CD14-positive monocyte (primary cell): ENCODE measurements at regions not wholly inside any gene's neighbourhood (a gene's known extent, or its start where the extent isn't known, plus 50 kb on each side); places are given as distances from the start of the nearest gene placed in this dataset.

Source experiments
- DNase-seq, 3 donors: peaks; one replicate each; pipeline ENCODE4 v3.0.0-alpha.2; 2011 to 2022
- H2AFZ ChIP-seq: 2 replicates; pipeline ENCODE4 v1.6.0; 2012; ENCODE audit warnings: mild to moderate bottlenecking, low read depth, low read length, inconsistent platforms; ENCODE audit not compliant: insufficient read depth, poor library complexity, severe bottlenecking
- H3K27ac ChIP-seq, 2 donors: 1 replicate in 1 of 2; 2 replicates in 1 of 2; pipeline ENCODE4 v1.5.1; 2012 to 2013; ENCODE audit warnings: low read length in 2 of 2, control low read depth in 1 of 2, inconsistent platforms in 1 of 2, low read depth in 1 of 2, mild to moderate bottlenecking in 1 of 2
- H3K27me3 ChIP-seq, 2 donors: one replicate each; pipeline versions ENCODE4 v1.6.0 to v1.6.1; 2011 to 2013; ENCODE audit warnings: low read length in 2 of 2; ENCODE audit not compliant: control insufficient read depth in 2 of 2, insufficient read depth in 2 of 2
- H3K36me3 ChIP-seq, 2 donors: replicated peaks in 1 of 2; 1 replicate in 1 of 2; 2 replicates in 1 of 2; pipeline versions ENCODE4 v1.5.1 to v1.6.1; 2012 to 2013; ENCODE audit warnings: low read length in 2 of 2, control low read depth in 1 of 2, inconsistent platforms in 1 of 2, mild to moderate bottlenecking in 1 of 2; ENCODE audit not compliant: insufficient read depth in 2 of 2, control insufficient read depth in 1 of 2
- H3K4me1 ChIP-seq, 2 donors: 1 replicate in 1 of 2; 2 replicates in 1 of 2; pipeline versions ENCODE4 v1.5.1 to v1.6.1; 2012 to 2013; ENCODE audit warnings: low read length in 2 of 2, control low read depth in 1 of 2, inconsistent platforms in 1 of 2, mild to moderate bottlenecking in 1 of 2, moderate library complexity in 1 of 2; ENCODE audit not compliant: insufficient read depth in 2 of 2, control insufficient read depth in 1 of 2
- H3K4me2 ChIP-seq: replicated peaks from 2 replicates; pipeline ENCODE3; 2012; ENCODE audit warnings: low read length, moderate library complexity, mild to moderate bottlenecking; ENCODE audit not compliant: poor library complexity, severe bottlenecking; ENCODE audit errors: extremely low read depth
- H3K4me3 ChIP-seq, 3 experiments: fragments of 200-600 bp in 1 of 3; sonication (generic) in 1 of 3; replicated peaks in 1 of 3; 1 replicate in 2 of 3; 2 replicates in 1 of 3; pipeline ENCODE4 v1.5.1; 2011 to 2013; ENCODE audit warnings: low read length in 3 of 3, mild to moderate bottlenecking in 3 of 3, control low read depth in 2 of 3, low read depth in 2 of 3, inconsistent platforms in 1 of 3, moderate library complexity in 1 of 3
- H3K79me2 ChIP-seq: 2 replicates; pipeline ENCODE4 v1.6.0; 2012; ENCODE audit warnings: mild to moderate bottlenecking, control low read depth, inconsistent platforms, low read length, moderate library complexity; ENCODE audit not compliant: insufficient read depth
- H3K9ac ChIP-seq: 2 replicates; pipeline ENCODE4 v1.6.0; 2017; ENCODE audit warnings: low read length, mild to moderate bottlenecking; ENCODE audit not compliant: insufficient read depth, poor library complexity, severe bottlenecking
- H3K9me3 ChIP-seq, 2 donors: replicated peaks in 1 of 2; 1 replicate in 1 of 2; 2 replicates in 1 of 2; pipeline versions ENCODE4 v1.5.1 to v1.6.1; 2012 to 2013; ENCODE audit warnings: low read length in 2 of 2, control low read depth in 1 of 2; ENCODE audit not compliant: control insufficient read depth in 1 of 2, insufficient read depth in 1 of 2
- H4K20me1 ChIP-seq: 2 replicates; pipeline ENCODE4 v1.6.0; 2012; ENCODE audit warnings: mild to moderate bottlenecking, low read length, control low read depth, moderate library complexity; ENCODE audit not compliant: insufficient read depth
- H3K27ac Mint-ChIP-seq, 7 donors: one replicate each; pipeline ENCODE4 v1.8.0; 2020; ENCODE audit warnings: mild to moderate bottlenecking in 7 of 7, mixed read lengths in 7 of 7, moderate library complexity in 6 of 7, inconsistent platforms in 2 of 7
- H3K27me3 Mint-ChIP-seq, 3 donors: one replicate each; pipeline ENCODE4 v1.8.0; 2021 to 2022; ENCODE audit warnings: low read depth in 3 of 3, mild to moderate bottlenecking in 3 of 3, mixed read lengths in 3 of 3, moderate library complexity in 3 of 3, inconsistent platforms in 1 of 3
- H3K36me3 Mint-ChIP-seq, 2 donors: one replicate each; pipeline ENCODE4 v1.8.0; 2020; ENCODE audit warnings: mixed read lengths in 2 of 2, inconsistent platforms in 1 of 2, mild to moderate bottlenecking in 1 of 2
- H3K4me1 Mint-ChIP-seq: one replicate; pipeline ENCODE4 v1.8.0; 2020; ENCODE audit warnings: mild to moderate bottlenecking, mixed read lengths
- H3K4me3 Mint-ChIP-seq, 2 donors: one replicate each; pipeline ENCODE4 v1.8.0; 2020; ENCODE audit warnings: mild to moderate bottlenecking in 2 of 2, mixed read lengths in 2 of 2, moderate library complexity in 1 of 2
- H3K9me3 Mint-ChIP-seq, 7 donors: one replicate each; pipeline ENCODE4 v1.8.0; 2020 to 2022; ENCODE audit warnings: mixed read lengths in 7 of 7, mild to moderate bottlenecking in 6 of 7, moderate library complexity in 6 of 7, inconsistent platforms in 2 of 7
- CTCF ChIP-seq: fragments of 200-600 bp; IDR thresholded peaks from one replicate; pipeline ENCODE4 v1.8.0; 2022; ENCODE audit warnings: antibody characterized with exemption, mild to moderate bottlenecking
- WGBS: methylation state at CpG from one replicate; pipeline ENCODE4 v1.1.5; 2013; ENCODE audit warnings: missing lambda C conversion rate; ENCODE audit not compliant: insufficient coverage; 5-methylcytosine and 5-hydroxymethylcytosine counted together
- intact Hi-C, 2 donors: fragments of 100-400 bp; cut with micrococcal nuclease; formaldehyde crosslinking; loops; one replicate each; pipeline versions ENCODE4 v1.15.0 to v1.15.1; 2023

DNA sequence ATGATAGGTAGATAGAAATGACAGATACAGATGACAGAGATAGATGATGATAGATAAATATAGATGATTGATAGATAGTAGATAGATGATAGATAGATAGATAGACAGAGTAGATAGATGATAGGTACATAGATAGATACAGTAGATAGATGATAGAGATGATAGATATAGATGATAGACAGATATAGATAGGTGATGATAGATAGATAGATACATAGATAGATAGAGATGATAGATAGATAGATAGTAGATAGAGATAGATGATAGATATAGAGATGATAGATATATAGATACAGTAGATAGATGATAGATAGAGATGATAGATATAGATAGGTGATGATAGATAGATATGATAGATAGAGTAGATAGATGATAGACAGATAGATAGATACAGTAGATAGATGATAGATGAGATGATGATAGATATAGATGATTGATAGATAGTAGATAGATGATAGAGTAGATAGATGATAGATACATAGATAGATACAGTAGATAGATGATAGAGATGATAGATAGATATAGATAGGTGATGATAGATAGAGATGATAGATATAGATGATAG is 95.7 kb upstream of the SMIM23 start:
- DNase-seq, result no peak
- Histone ChIP-seq H3K36me3 (no peaks in the 10 kb centered on the region), H3K9me3 (no peaks in the 10 kb centered on the region), H3K79me2 (no peaks in the 10 kb centered on the region), H2AFZ (no peak overlapping the region), H3K27me3 (no peaks in the 10 kb centered on the region), H3K4me1 (no peaks in the 10 kb centered on the region), H3K27ac (no peak overlapping the region), H3K4me2 (no peak overlapping the region), H3K4me3 (no peak overlapping the region), H3K9ac (no peak overlapping the region), H4K20me1 (no peaks in the 10 kb centered on the region)
- no peaks in the 10 kb centered on the region for H3K9me3 Mint-ChIP-seq
- H3K36me3 Mint-ChIP-seq, result no peaks in the 10 kb centered on the region
- H3K4me3 Mint-ChIP-seq, result no peak overlapping the region
- H3K4me1 Mint-ChIP-seq, result no peaks in the 10 kb centered on the region
- H3K27ac Mint-ChIP-seq, result no peak overlapping the region
- intact Hi-C loops, result no loop called here
- no peak for TF ChIP-seq CTCF
- peaks cover 0 to 2% (median 1%) of the 10 kb centered on the region in 3 donors for H3K27me3 Mint-ChIP-seq

- H3K4me3 Mint-ChIP-seq, result no peak overlapping the region
- H3K9me3 Mint-ChIP-seq, result no peaks in the 10 kb centered on the region
- WGBS, result 76% methylated on average over 2 of the region's 3 CpGs
- no peak overlapping the region for H3K27ac Mint-ChIP-seq
- no peaks in the 10 kb centered on the region for H3K36me3 Mint-ChIP-seq
- no peaks in the 10 kb centered on the region for H3K27me3 ChIP-seq
- H4K20me1 ChIP-seq, result no peaks in the 10 kb centered on the region
- no peak overlapping the region for H2AFZ ChIP-seq
- no peaks in the 10 kb centered on the region for H3K79me2 ChIP-seq
- H3K36me3 ChIP-seq, result no peaks in the 10 kb centered on the region
- no peak overlapping the region for H3K4me3 ChIP-seq
- H3K4me1 Mint-ChIP-seq, result no peaks in the 10 kb centered on the region
- no peak for TF ChIP-seq CTCF
- no peak overlapping the region for H3K4me2 ChIP-seq
- H3K27me3 Mint-ChIP-seq, result peaks cover 0 to 2% (median under 1%) of the 10 kb centered on the region in 3 donors
- H3K4me1 ChIP-seq, result no peaks in the 10 kb centered on the region
- DNase-seq, result no peak
- intact Hi-C loops, result no loop called here
- no peak overlapping the region for H3K9ac ChIP-seq
- H3K9me3 ChIP-seq, result no peaks in the 10 kb centered on the region
- no peak overlapping the region for H3K27ac ChIP-seq
Observed at GRCh38 chr5:171692107-171692506, 93.5 kb upstream of the SMIM23 start.
